ENCODE measurements at regions not wholly inside any gene's neighbourhood (a gene's known extent, or its start where the extent isn't known, plus 50 kb on each side); places are given as distances from the start of the nearest gene placed in this dataset.

DNA sequence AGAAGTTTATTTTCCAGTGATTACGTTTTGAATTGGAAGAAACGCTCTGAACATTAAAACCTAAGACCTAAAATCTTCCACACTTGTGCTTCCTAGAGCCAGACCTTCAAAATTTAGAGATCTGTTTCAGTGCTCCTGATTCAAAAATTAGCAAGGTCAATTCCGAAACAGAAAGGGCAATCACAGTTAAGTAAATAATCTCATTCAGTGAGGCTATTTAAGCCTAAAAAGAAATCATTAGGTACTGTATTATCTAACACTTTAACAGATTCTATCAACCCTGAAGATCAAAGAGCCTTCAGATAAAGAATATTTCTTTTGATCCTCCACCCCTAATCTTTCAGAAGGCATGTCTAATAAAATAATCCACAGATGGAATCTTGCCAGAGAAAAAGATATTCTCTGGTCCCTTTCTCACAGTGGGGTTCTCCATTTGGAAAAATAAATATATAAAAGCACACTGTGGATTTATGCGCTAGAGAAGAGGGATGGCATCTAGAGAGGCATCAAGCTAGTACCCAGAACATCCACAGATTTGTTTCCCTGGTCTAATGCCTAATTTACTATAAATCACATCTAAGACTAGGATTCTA, 54.4 kb downstream of the ZZZ3 start:
- TF ChIP-seq, protein P1, sequence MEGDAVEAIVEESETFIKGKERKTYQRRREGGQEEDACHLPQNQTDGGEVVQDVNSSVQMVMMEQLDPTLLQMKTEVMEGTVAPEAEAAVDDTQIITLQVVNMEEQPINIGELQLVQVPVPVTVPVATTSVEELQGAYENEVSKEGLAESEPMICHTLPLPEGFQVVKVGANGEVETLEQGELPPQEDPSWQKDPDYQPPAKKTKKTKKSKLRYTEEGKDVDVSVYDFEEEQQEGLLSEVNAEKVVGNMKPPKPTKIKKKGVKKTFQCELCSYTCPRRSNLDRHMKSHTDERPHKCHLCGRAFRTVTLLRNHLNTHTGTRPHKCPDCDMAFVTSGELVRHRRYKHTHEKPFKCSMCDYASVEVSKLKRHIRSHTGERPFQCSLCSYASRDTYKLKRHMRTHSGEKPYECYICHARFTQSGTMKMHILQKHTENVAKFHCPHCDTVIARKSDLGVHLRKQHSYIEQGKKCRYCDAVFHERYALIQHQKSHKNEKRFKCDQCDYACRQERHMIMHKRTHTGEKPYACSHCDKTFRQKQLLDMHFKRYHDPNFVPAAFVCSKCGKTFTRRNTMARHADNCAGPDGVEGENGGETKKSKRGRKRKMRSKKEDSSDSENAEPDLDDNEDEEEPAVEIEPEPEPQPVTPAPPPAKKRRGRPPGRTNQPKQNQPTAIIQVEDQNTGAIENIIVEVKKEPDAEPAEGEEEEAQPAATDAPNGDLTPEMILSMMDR (IDR thresholded peaks at IDR 0.05): no peak
- no peak for TF ChIP-seq POLR2A (IDR thresholded peaks at IDR 0.05)
